ENCODE measurements at regions not wholly inside any gene's neighbourhood (a gene's known extent, or its start where the extent isn't known, plus 50 kb on each side); places are given as distances from the start of the nearest gene placed in this dataset.

DNA sequence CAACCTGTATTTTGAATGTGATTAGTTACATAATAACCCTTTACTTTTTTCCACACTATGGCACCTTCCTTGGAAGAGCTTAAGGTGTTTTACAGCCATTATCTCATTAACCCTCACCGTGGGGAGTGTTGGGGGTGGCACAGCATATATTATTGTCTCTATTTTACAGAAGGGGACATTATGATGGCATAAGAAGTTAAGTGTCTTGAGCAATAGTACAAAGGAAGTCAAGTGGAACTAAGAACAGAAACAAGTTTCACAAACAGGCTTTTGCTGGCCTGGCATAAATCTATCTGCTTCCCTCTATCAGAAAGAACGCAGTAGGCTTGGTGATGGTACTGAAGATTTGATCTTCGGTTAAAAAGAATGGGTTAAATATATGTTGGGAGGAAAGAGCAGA is 169.7 kb upstream of the OTX2 start:
- H3K4me1 Mint-ChIP-seq (ENCODE audit: low read depth, unreplicated experiment), result no peaks in the 10 kb centered on the region
- no peaks in the 10 kb centered on the region for H3K27me3 Mint-ChIP-seq (ENCODE audit: unreplicated experiment)
- DNase-seq, result no peak
- TF ChIP-seq, protein P1, sequence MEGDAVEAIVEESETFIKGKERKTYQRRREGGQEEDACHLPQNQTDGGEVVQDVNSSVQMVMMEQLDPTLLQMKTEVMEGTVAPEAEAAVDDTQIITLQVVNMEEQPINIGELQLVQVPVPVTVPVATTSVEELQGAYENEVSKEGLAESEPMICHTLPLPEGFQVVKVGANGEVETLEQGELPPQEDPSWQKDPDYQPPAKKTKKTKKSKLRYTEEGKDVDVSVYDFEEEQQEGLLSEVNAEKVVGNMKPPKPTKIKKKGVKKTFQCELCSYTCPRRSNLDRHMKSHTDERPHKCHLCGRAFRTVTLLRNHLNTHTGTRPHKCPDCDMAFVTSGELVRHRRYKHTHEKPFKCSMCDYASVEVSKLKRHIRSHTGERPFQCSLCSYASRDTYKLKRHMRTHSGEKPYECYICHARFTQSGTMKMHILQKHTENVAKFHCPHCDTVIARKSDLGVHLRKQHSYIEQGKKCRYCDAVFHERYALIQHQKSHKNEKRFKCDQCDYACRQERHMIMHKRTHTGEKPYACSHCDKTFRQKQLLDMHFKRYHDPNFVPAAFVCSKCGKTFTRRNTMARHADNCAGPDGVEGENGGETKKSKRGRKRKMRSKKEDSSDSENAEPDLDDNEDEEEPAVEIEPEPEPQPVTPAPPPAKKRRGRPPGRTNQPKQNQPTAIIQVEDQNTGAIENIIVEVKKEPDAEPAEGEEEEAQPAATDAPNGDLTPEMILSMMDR (IDR thresholded peaks at IDR 0.05; ENCODE audit: partially characterized antibody, unreplicated experiment), result no peak
- no peak overlapping the region for H3K27ac Mint-ChIP-seq (ENCODE audit: unreplicated experiment)
- no peak overlapping the region for H3K4me3 Mint-ChIP-seq (ENCODE audit: unreplicated experiment)
- H3K9me3 Mint-ChIP-seq (ENCODE audit: unreplicated experiment), result no peaks in the 10 kb centered on the region
- H3K36me3 Mint-ChIP-seq (ENCODE audit: unreplicated experiment), result no peaks in the 10 kb centered on the region

DNA sequence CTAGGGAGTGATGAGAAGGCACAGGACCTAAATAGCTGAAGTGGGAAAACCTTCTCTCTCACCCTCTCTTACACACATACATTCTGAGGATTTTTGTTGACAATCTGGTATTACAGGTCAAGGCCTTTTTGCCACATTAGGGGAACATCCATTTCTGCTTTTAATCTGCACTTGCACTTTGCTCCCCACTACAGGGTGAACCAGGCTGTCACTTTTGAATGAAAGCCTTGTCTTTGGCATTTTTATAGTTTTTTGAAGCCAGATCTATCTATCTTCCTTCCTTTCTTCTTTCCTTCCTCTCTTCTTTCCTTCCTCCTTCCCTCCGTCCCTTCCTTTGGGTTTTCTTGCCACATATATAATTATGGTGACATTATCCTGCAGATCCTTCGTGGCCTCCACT is 165.9 kb upstream of the OTX2 start:
- no peak for DNase-seq
- no peaks in the 10 kb centered on the region for H3K36me3 Mint-ChIP-seq (ENCODE audit: unreplicated experiment)
- TF ChIP-seq, protein P1 (IDR thresholded peaks at IDR 0.05; ENCODE audit: partially characterized antibody, unreplicated experiment), result no peak
- H3K9me3 Mint-ChIP-seq (ENCODE audit: unreplicated experiment), result no peaks in the 10 kb centered on the region
- H3K4me3 Mint-ChIP-seq (ENCODE audit: unreplicated experiment), result no peak overlapping the region
- no peaks in the 10 kb centered on the region for H3K4me1 Mint-ChIP-seq (ENCODE audit: low read depth, unreplicated experiment)
- no peaks in the 10 kb centered on the region for H3K27me3 Mint-ChIP-seq (ENCODE audit: unreplicated experiment)
- no peak overlapping the region for H3K27ac Mint-ChIP-seq (ENCODE audit: unreplicated experiment)

DNA sequence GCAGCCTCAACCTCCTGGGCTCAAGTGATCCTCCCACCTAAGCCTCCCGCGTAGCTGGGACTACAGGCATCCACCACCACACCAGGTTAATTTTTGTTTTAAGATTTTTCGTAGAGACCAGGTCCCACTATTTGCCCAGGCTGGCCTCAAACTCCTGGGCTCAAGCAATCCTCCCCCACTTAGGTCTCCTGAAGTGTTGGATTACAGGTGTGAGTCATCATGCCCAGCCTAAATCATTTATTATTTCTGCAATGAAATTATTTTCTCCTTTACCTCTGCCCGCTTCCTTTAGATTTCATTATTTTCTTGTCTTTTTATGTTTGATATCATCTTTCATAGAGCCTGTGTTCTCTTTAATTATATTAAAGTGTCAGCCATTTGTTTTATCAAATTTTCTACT is 165.2 kb upstream of the OTX2 start:
- no peaks in the 10 kb centered on the region for H3K36me3 Mint-ChIP-seq (ENCODE audit: unreplicated experiment)
- H3K27ac Mint-ChIP-seq (ENCODE audit: unreplicated experiment), result no peak overlapping the region
- TF ChIP-seq, protein P1 (IDR thresholded peaks at IDR 0.05; ENCODE audit: partially characterized antibody, unreplicated experiment), result no peak
- no peaks in the 10 kb centered on the region for H3K9me3 Mint-ChIP-seq (ENCODE audit: unreplicated experiment)
- no peaks in the 10 kb centered on the region for H3K4me1 Mint-ChIP-seq (ENCODE audit: low read depth, unreplicated experiment)
- DNase-seq, result no peak
- no peaks in the 10 kb centered on the region for H3K27me3 Mint-ChIP-seq (ENCODE audit: unreplicated experiment)
- no peak overlapping the region for H3K4me3 Mint-ChIP-seq (ENCODE audit: unreplicated experiment)

DNA sequence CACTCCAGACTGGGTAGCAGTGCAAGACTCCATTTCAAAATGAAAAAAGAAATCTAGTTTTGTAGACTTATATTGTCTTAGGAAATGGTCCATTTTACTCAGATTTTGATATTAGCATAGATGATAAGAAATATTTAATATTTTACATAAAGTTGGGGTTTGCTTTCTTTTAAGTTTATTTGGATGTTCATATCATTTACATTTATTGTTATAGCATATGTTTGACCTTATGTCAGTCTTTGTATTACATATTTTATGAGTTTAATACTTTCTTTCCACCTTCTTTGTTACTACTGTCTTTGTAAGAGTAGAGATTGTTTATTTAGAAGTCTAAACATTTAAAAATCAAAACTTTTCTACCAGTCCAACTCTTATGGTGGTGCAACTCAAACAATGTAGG is 162.7 kb upstream of the OTX2 start:
- Mint-ChIP-seq H3K27me3 (ENCODE audit: unreplicated experiment) (no peaks in the 10 kb centered on the region), H3K4me1 (ENCODE audit: low read depth, unreplicated experiment) (no peaks in the 10 kb centered on the region), H3K4me3 (ENCODE audit: unreplicated experiment) (no peak overlapping the region), H3K27ac (ENCODE audit: unreplicated experiment) (no peak overlapping the region), H3K9me3 (ENCODE audit: unreplicated experiment) (no peaks in the 10 kb centered on the region), H3K36me3 (ENCODE audit: unreplicated experiment) (no peaks in the 10 kb centered on the region)
- TF ChIP-seq, protein P1 (IDR thresholded peaks at IDR 0.05; ENCODE audit: partially characterized antibody, unreplicated experiment), result no peak
- no peak for DNase-seq

DNA sequence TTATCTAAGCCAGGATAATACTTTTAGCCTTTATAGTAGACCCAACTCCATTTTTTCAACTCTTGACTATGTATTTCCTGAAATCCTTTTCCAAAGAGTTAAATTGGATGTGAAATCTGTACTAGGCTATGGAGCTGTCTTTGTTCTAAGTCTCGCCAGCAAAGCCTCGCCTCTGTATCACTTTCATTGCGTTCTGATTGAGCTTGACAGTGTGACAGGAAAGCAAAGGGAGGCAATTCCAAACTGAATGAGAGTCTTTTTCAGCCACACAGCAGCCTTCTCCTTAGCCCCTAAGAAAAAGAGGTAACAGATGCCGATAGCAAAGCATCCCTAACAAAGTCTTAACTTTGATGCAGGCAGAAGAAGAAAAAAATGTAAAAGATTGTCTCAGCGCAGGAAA is 154.6 kb upstream of the OTX2 start:
- Mint-ChIP-seq H3K27me3 (ENCODE audit: unreplicated experiment) (no peaks in the 10 kb centered on the region), H3K9me3 (ENCODE audit: unreplicated experiment) (no peaks in the 10 kb centered on the region), H3K4me1 (ENCODE audit: low read depth, unreplicated experiment) (no peaks in the 10 kb centered on the region), H3K4me3 (ENCODE audit: unreplicated experiment) (no peak overlapping the region), H3K27ac (ENCODE audit: unreplicated experiment) (no peak overlapping the region), H3K36me3 (ENCODE audit: unreplicated experiment) (no peaks in the 10 kb centered on the region)
- DNase-seq, result no peak
- TF ChIP-seq, protein P1 (IDR thresholded peaks at IDR 0.05; ENCODE audit: partially characterized antibody, unreplicated experiment), result no peak
